ENCODE measurements at regions not wholly inside any gene's neighbourhood (a gene's known extent, or its start where the extent isn't known, plus 50 kb on each side); places are given as distances from the start of the nearest gene placed in this dataset.
A peak's percentile ranks its signal among the peaks of the same experiment; 100 is the strongest.

- H3K4me3 Mint-ChIP-seq: no peak overlapping the region
- peak overlapping the region; percentile 82 for H2AFZ ChIP-seq (replicated peaks)
Observed at GRCh38 chr18:22044474-22045220, 124.7 kb upstream of the GATA6 start.

GRCh38 chr18:22045221-22045918 is 124.0 kb upstream of the GATA6 start:
- no peaks in the 10 kb centered on the region for H3F3A ChIP-seq (ENCODE audit: low read depth)
- peaks cover 24% of the 10 kb centered on the region for H3K4me1 ChIP-seq
- H2AFZ ChIP-seq (replicated peaks): no peak overlapping the region
- peak overlapping the region; percentile 32 for H3K27ac Mint-ChIP-seq
- H3K9me3 ChIP-seq (ENCODE audit: low read depth): no peaks in the 10 kb centered on the region
- no peaks in the 10 kb centered on the region for H3K36me3 Mint-ChIP-seq
- no peak overlapping the region for H3K4me2 ChIP-seq
- H3K9ac ChIP-seq: no peak overlapping the region
- H3K27me3 Mint-ChIP-seq (ENCODE audit: insufficient read depth, low read depth): peaks cover 8% of the 10 kb centered on the region
- no peaks in the 10 kb centered on the region for H4K20me1 ChIP-seq (ENCODE audit: low read depth)
- H3K36me3 ChIP-seq: no peaks in the 10 kb centered on the region
- no peak for TF ChIP-seq CTCF (IDR thresholded peaks at IDR 0.05)
- TF ChIP-seq EZH2 (IDR thresholded peaks at IDR 0.05): no peak
- H3K79me2 ChIP-seq (ENCODE audit: low read depth): no peaks in the 10 kb centered on the region
- no peak overlapping the region for H3K4me3 Mint-ChIP-seq
- DNase-seq (ENCODE audit: low spot score): no peak
- no peak overlapping the region for H3K27ac ChIP-seq
- H3K9me3 Mint-ChIP-seq: no peaks in the 10 kb centered on the region
- no peaks in the 10 kb centered on the region for H3K27me3 ChIP-seq
- peaks cover 15% of the 10 kb centered on the region for H3K4me1 Mint-ChIP-seq
- H3K4me3 ChIP-seq: no peak overlapping the region

More at GRCh38 chr18:22044474-22045220, 124.7 kb upstream of the GATA6 start:
- peaks cover 11% of the 10 kb centered on the region for H3K27me3 Mint-ChIP-seq (ENCODE audit: insufficient read depth, low read depth)
- H3K9ac ChIP-seq: no peak overlapping the region
- H3K4me2 ChIP-seq: no peak overlapping the region
- H3K4me1 Mint-ChIP-seq: peaks cover 15% of the 10 kb centered on the region
- H3K36me3 ChIP-seq: no peaks in the 10 kb centered on the region
- no peaks in the 10 kb centered on the region for H3K9me3 ChIP-seq (ENCODE audit: low read depth)
- H3K79me2 ChIP-seq (ENCODE audit: low read depth): no peaks in the 10 kb centered on the region
- no peaks in the 10 kb centered on the region for H3K27me3 ChIP-seq
- H3F3A ChIP-seq (ENCODE audit: low read depth): no peaks in the 10 kb centered on the region
- H4K20me1 ChIP-seq (ENCODE audit: low read depth): no peaks in the 10 kb centered on the region
- no peak overlapping the region for H3K27ac ChIP-seq
- no peak for DNase-seq (ENCODE audit: low spot score)
- TF ChIP-seq EZH2phosphoT487 (IDR thresholded peaks at IDR 0.05) (no peak), EZH2 (IDR thresholded peaks at IDR 0.05) (no peak), CTCF (IDR thresholded peaks at IDR 0.05) (no peak)
- no peaks in the 10 kb centered on the region for H3K9me3 Mint-ChIP-seq
- H3K36me3 Mint-ChIP-seq: no peaks in the 10 kb centered on the region
- no peak overlapping the region for H3K27ac Mint-ChIP-seq
- peaks cover 24% of the 10 kb centered on the region for H3K4me1 ChIP-seq
- H3K4me3 ChIP-seq: no peak overlapping the region

GRCh38 chr18:22046473-22046872 is 122.9 kb upstream of the GATA6 start:
- no peak overlapping the region for H3K27ac Mint-ChIP-seq
- Histone ChIP-seq H3K9ac (no peak overlapping the region), H3K27me3 (no peaks in the 10 kb centered on the region), H3K79me2 (ENCODE audit: low read depth) (no peaks in the 10 kb centered on the region), H3K4me3 (no peak overlapping the region), H3K36me3 (no peaks in the 10 kb centered on the region), H4K20me1 (ENCODE audit: low read depth) (no peaks in the 10 kb centered on the region), H3K27ac (no peak overlapping the region), H3K4me2 (no peak overlapping the region), H3F3A (ENCODE audit: low read depth) (no peaks in the 10 kb centered on the region), H2AFZ (replicated peaks) (no peak overlapping the region), H3K9me3 (ENCODE audit: low read depth) (no peaks in the 10 kb centered on the region), H3K4me1 (peaks cover 24% of the 10 kb centered on the region)
- H3K4me3 Mint-ChIP-seq: no peak overlapping the region
- H3K9me3 Mint-ChIP-seq: no peaks in the 10 kb centered on the region
- peaks cover 15% of the 10 kb centered on the region for H3K4me1 Mint-ChIP-seq
- H3K36me3 Mint-ChIP-seq: no peaks in the 10 kb centered on the region
- DNase-seq (ENCODE audit: low spot score): no peak
- peaks cover 8% of the 10 kb centered on the region for H3K27me3 Mint-ChIP-seq (ENCODE audit: insufficient read depth, low read depth)
- TF ChIP-seq CTCF (IDR thresholded peaks at IDR 0.05) (no peak), EZH2 (IDR thresholded peaks at IDR 0.05) (no peak), EZH2phosphoT487 (IDR thresholded peaks at IDR 0.05) (no peak)

Measured in neural progenitor cell (in vitro differentiated cells).